Esophagus squamous epithelium (tissue), 5 donors: ENCODE measurements at regions not wholly inside any gene's neighbourhood (a gene's known extent, or its start where the extent isn't known, plus 50 kb on each side); places are given as distances from the start of the nearest gene placed in this dataset.

Experiments
- DNase-seq: peaks from one replicate; lab custom pipeline; 2025; lab: John Stamatoyannopoulos, UW
- H3K27ac ChIP-seq, 4 donors: fragments of 200-600 bp; sonication (generic); one replicate each; pipeline ENCODE4 v1.5.1; 2016 to 2019; ENCODE audit warnings: mild to moderate bottlenecking in 1 of 4
- H3K27me3 ChIP-seq, 4 donors: fragments of 200-600 bp; sonication (generic); 1 replicate in 3 of 4; 2 replicates in 1 of 4; pipeline versions ENCODE4 v1.5.1 to v1.6.0; 2017 to 2021; ENCODE audit warnings: antibody characterized with exemption in 1 of 4
- H3K36me3 ChIP-seq, 3 donors: fragments of 200-600 bp; sonication (generic); one replicate each; pipeline ENCODE4 v1.5.1; 2016 to 2019
- H3K4me1 ChIP-seq, 3 donors: fragments of 200-600 bp; sonication (generic); one replicate each; pipeline ENCODE4 v1.5.1; 2017 to 2019
- H3K4me3 ChIP-seq, 4 donors: fragments of 200-600 bp; sonication (generic); 1 replicate in 3 of 4; 2 replicates in 1 of 4; pipeline ENCODE4 v1.5.1; 2016 to 2019; ENCODE audit warnings: mild to moderate bottlenecking in 2 of 4, moderate library complexity in 1 of 4
- H3K9me3 ChIP-seq, 3 donors: fragments of 200-600 bp; sonication (generic); one replicate each; pipeline ENCODE4 v1.5.1; 2016 to 2019
- CTCF ChIP-seq, 6 experiments: fragments of 450-650 bp in 4 of 6; fragments of 200-600 bp in 2 of 6; sonication (generic) in 2 of 6; IDR thresholded peaks; one replicate each; pipeline ENCODE4 v1.5.1; 2016 to 2019; ENCODE audit warnings: antibody characterized with exemption in 6 of 6, mild to moderate bottlenecking in 4 of 6, moderate library complexity in 4 of 6
- POLR2A ChIP-seq, 4 donors: fragments of 450-650 bp; IDR thresholded peaks; one replicate each; pipeline ENCODE4 v1.6.1; 2017; ENCODE audit warnings: antibody characterized with exemption in 4 of 4, mild to moderate bottlenecking in 4 of 4, moderate library complexity in 3 of 4
- WGBS, 2 donors: methylation state at CpG; one replicate each; pipeline ENCODE4 v1.1.5; 2018; 5-methylcytosine and 5-hydroxymethylcytosine counted together
- intact Hi-C: fragments of 100-400 bp; cut with DNase I; formaldehyde crosslinking; loops from one replicate; pipeline ENCODE4 v1.15.0; 2022
- donor health status: DM: yes; HTN: yes; CAD: no.

GRCh38 chr12:19036673-19037357 lies 92.7 kb upstream of the PLEKHA5 start:
- 37 to 59% methylated on average over 6 of the region's 6 CpGs for WGBS, 2 donors
- intact Hi-C loops, result no loop called here
- H3K27ac ChIP-seq, result peak overlapping the region in 2 of 4 donors; percentile 19 to 36
- no peak for TF ChIP-seq CTCF (IDR thresholded peaks at IDR 0.05)
- TF ChIP-seq POLR2A (IDR thresholded peaks at IDR 0.05), result no peak
- H3K27me3 ChIP-seq, result no peaks in the 10 kb centered on the region
- H3K36me3 ChIP-seq, result no peaks in the 10 kb centered on the region
- no peak overlapping the region for H3K4me3 ChIP-seq
- H3K9me3 ChIP-seq, result no peaks in the 10 kb centered on the region
- no peaks in the 10 kb centered on the region for H3K4me1 ChIP-seq
- no peak for DNase-seq

- 66 to 67% methylated on average over 6 of the region's 6 CpGs for WGBS, 2 donors
- no peak for DNase-seq
- Histone ChIP-seq H3K36me3 (no peaks in the 10 kb centered on the region), H3K27me3 (no peaks in the 10 kb centered on the region), H3K27ac (peak overlapping the region in 2 of 4 donors; percentile 30), H3K9me3 (no peaks in the 10 kb centered on the region), H3K4me1 (no peaks in the 10 kb centered on the region), H3K4me3 (no peak overlapping the region)
- TF ChIP-seq CTCF (IDR thresholded peaks at IDR 0.05), result no peak
- TF ChIP-seq POLR2A (IDR thresholded peaks at IDR 0.05), result no peak
- intact Hi-C loops, result no loop called here
Measured at GRCh38 chr12:19038209-19038608, 91.3 kb upstream of the PLEKHA5 start.

DNA sequence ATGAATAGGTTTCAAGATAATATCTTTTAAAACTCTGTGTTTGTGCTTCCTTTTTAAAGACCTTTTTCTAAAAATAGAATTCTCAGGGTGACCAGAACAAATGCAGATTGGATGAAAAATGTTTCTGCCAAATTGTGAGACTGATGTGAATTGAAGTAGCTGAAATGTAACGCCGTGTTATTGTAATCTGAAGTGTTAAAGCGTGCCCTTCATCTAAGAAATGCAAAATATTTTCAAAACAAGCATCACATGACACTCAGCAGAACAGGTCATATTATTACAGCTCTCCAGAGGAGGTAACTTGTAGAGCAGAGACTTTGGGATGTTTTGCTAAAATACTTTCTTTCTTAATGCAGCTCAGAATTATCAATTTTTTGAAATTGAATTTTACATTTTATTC lies 90.0 kb upstream of the PLEKHA5 start:
- H3K27me3 ChIP-seq, result no peaks in the 10 kb centered on the region
- H3K4me3 ChIP-seq, result no peak overlapping the region
- no peak for DNase-seq
- no peaks in the 10 kb centered on the region for H3K4me1 ChIP-seq
- TF ChIP-seq POLR2A (IDR thresholded peaks at IDR 0.05) (no peak), CTCF (IDR thresholded peaks at IDR 0.05) (no peak)
- H3K27ac ChIP-seq, result peak overlapping the region in 1 of 4 donors; percentile 55
- 45 to 55% methylated on average over 3 of the region's 3 CpGs for WGBS, 2 donors
- H3K36me3 ChIP-seq, result no peaks in the 10 kb centered on the region
- intact Hi-C loops, result no loop called here
- no peaks in the 10 kb centered on the region for H3K9me3 ChIP-seq

DNA sequence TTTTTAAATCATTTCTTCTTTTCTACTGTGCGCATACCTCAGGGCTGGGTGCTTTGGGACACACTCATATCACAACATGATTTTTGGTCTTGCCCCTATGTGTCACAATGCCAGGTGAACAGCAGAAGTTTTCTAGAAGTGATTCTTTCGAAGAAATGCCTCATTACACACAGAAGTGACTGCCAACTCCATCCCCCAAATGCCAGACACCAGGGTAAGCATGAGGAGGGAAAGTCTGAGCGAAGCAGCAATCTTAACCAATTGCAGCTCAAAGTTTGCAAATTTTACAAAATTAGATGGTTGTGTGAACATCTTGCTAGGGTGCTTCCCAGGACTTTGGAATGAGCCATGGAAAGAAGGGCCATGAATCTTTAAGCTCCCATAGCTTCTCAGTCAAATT lies 87.3 kb upstream of the PLEKHA5 start:
- H3K4me1 ChIP-seq, result no peaks in the 10 kb centered on the region
- intact Hi-C loops, result no loop called here
- no peaks in the 10 kb centered on the region for H3K9me3 ChIP-seq
- no peak for DNase-seq
- no peak for TF ChIP-seq CTCF (IDR thresholded peaks at IDR 0.05)
- TF ChIP-seq POLR2A (IDR thresholded peaks at IDR 0.05), result no peak
- WGBS, 2 donors, result 82 to 94% methylated on average over 3 of the region's 3 CpGs
- no peaks in the 10 kb centered on the region for H3K36me3 ChIP-seq
- no peaks in the 10 kb centered on the region for H3K27me3 ChIP-seq
- H3K4me3 ChIP-seq, result no peak overlapping the region
- H3K27ac ChIP-seq, result no peak overlapping the region

DNA sequence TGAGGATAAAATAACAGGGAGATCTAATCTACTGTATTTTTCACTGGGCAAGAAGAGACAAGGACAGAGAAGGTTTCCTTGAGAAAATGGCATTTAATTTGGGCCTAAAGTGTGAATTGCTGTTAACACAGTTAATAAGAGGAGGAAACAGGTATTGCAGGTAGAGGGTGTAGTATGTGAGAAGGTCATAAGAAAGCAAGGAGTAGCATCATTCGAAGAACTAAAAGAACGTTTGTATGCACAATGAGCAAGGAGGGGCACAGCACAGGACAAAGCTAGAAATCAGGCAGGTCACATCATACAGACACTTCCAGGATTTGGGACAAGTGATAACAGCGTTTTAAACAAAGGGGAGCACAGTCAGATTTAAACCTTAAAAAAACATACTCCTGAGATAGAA lies 85.1 kb upstream of the PLEKHA5 start:
- H3K27ac ChIP-seq, result no peak overlapping the region
- no peaks in the 10 kb centered on the region for H3K36me3 ChIP-seq
- TF ChIP-seq POLR2A (IDR thresholded peaks at IDR 0.05) (no peak), CTCF (IDR thresholded peaks at IDR 0.05) (no peak)
- H3K9me3 ChIP-seq, result no peaks in the 10 kb centered on the region
- no peak overlapping the region for H3K4me3 ChIP-seq
- no peak for DNase-seq
- H3K4me1 ChIP-seq, result no peaks in the 10 kb centered on the region
- WGBS, 2 donors, result 27 to 33% methylated on average over 3 of the region's 3 CpGs
- H3K27me3 ChIP-seq, result no peaks in the 10 kb centered on the region
- intact Hi-C loops, result no loop called here
